Thymus (tissue), 11 donors: ENCODE measurements at regions not wholly inside any gene's neighbourhood (a gene's known extent, or its start where the extent isn't known, plus 50 kb on each side); places are given as distances from the start of the nearest gene placed in this dataset.

Experiments used
- DNase-seq, 9 donors: peaks; one replicate each; pipeline ENCODE4 v3.0.0-alpha.2; 2013; ENCODE audit warnings: low spot score in 9 of 9, low read depth in 6 of 9, missing footprints in 1 of 9
- H3K27ac ChIP-seq, 2 donors: one replicate each; pipeline ENCODE4 v1.5.1; 2013; ENCODE audit warnings: control low read depth in 1 of 2, low read depth in 1 of 2, low read length in 1 of 2, mild to moderate bottlenecking in 1 of 2, moderate library complexity in 1 of 2
- H3K27me3 ChIP-seq, 2 donors: one replicate each; pipeline ENCODE4 v1.5.1; 2013; ENCODE audit warnings: low read length in 1 of 2; ENCODE audit not compliant: control insufficient read depth in 2 of 2, insufficient read depth in 1 of 2
- H3K36me3 ChIP-seq, 2 donors: one replicate each; pipeline ENCODE4 v1.5.1; 2013; ENCODE audit warnings: low read length in 1 of 2, mild to moderate bottlenecking in 1 of 2, moderate library complexity in 1 of 2; ENCODE audit not compliant: control insufficient read depth in 2 of 2, insufficient read depth in 2 of 2
- H3K4me1 ChIP-seq, 2 donors: one replicate each; pipeline ENCODE4 v1.5.1; 2013; ENCODE audit warnings: low read length in 2 of 2; ENCODE audit not compliant: control insufficient read depth in 2 of 2, insufficient read depth in 2 of 2
- H3K4me3 ChIP-seq, 2 donors: one replicate each; pipeline ENCODE4 v1.5.1; 2013; ENCODE audit warnings: low read length in 2 of 2, control low read depth in 1 of 2, mild to moderate bottlenecking in 1 of 2
- H3K9me3 ChIP-seq, 2 donors: one replicate each; pipeline ENCODE4 v1.5.1; 2013; ENCODE audit warnings: low read length in 1 of 2, mild to moderate bottlenecking in 1 of 2; ENCODE audit not compliant: control insufficient read depth in 2 of 2, insufficient read depth in 1 of 2
- WGBS: extraction: QIAGEN DNeasy Blood & Tissue Kit; methylation state at CpG from one replicate; pipeline ENCODE4 v1.1.7; 2013; 5-methylcytosine and 5-hydroxymethylcytosine counted together
- donor health status: healthy.

- Histone ChIP-seq H3K27ac (no peak overlapping the region), H3K9me3 (no peaks in the 10 kb centered on the region), H3K27me3 (no peaks in the 10 kb centered on the region), H3K36me3 (no peaks in the 10 kb centered on the region), H3K4me3 (no peak overlapping the region), H3K4me1 (no peaks in the 10 kb centered on the region)
- WGBS: 95% methylated on average over 3 of the region's 3 CpGs
- no peak for DNase-seq
These were observed 53.6 kb upstream of the CCNG1 start for GRCh38 chr5:163383754-163384153.

GRCh38 chr5:163384669-163385068 lies 52.7 kb upstream of the CCNG1 start:
- H3K27me3 ChIP-seq: no peaks in the 10 kb centered on the region
- no peaks in the 10 kb centered on the region for H3K36me3 ChIP-seq
- H3K4me1 ChIP-seq: no peaks in the 10 kb centered on the region
- WGBS: 92% methylated on average over 4 of the region's 4 CpGs
- no peak overlapping the region for H3K4me3 ChIP-seq
- H3K27ac ChIP-seq: no peak overlapping the region
- no peak for DNase-seq
- no peaks in the 10 kb centered on the region for H3K9me3 ChIP-seq

GRCh38 chr5:163385271-163385670 lies 52.1 kb upstream of the CCNG1 start:
- Histone ChIP-seq H3K9me3 (no peaks in the 10 kb centered on the region), H3K27ac (no peak overlapping the region), H3K4me1 (no peaks in the 10 kb centered on the region), H3K27me3 (no peaks in the 10 kb centered on the region), H3K36me3 (no peaks in the 10 kb centered on the region), H3K4me3 (no peak overlapping the region)
- WGBS: 93% methylated on average over 5 of the region's 5 CpGs
- no peak for DNase-seq

- no peak overlapping the region for H3K4me3 ChIP-seq
- H3K9me3 ChIP-seq: no peaks in the 10 kb centered on the region
- H3K4me1 ChIP-seq: no peaks in the 10 kb centered on the region
- WGBS: 91% methylated on average over 1 of the region's 1 CpG
- H3K36me3 ChIP-seq: no peaks in the 10 kb centered on the region
- no peak overlapping the region for H3K27ac ChIP-seq
- no peak for DNase-seq
- no peaks in the 10 kb centered on the region for H3K27me3 ChIP-seq
These were observed 51.6 kb upstream of the CCNG1 start for GRCh38 chr5:163385824-163386223.

GRCh38 chr5:163386352-163386751 lies 51.0 kb upstream of the CCNG1 start:
- H3K9me3 ChIP-seq: no peaks in the 10 kb centered on the region
- H3K4me3 ChIP-seq: no peak overlapping the region
- H3K27ac ChIP-seq: no peak overlapping the region
- DNase-seq: no peak
- no peaks in the 10 kb centered on the region for H3K27me3 ChIP-seq
- no peaks in the 10 kb centered on the region for H3K4me1 ChIP-seq
- H3K36me3 ChIP-seq: no peaks in the 10 kb centered on the region

- Histone ChIP-seq H3K4me3 (no peak overlapping the region), H3K9me3 (no peaks in the 10 kb centered on the region), H3K27me3 (no peaks in the 10 kb centered on the region), H3K27ac (no peak overlapping the region), H3K4me1 (no peaks in the 10 kb centered on the region), H3K36me3 (no peaks in the 10 kb centered on the region)
- WGBS: 91% methylated on average over 5 of the region's 5 CpGs
- DNase-seq: no peak
These were observed 49.6 kb upstream of the CCNG1 start for GRCh38 chr5:163387589-163388343.
